ENCODE measurements at regions not wholly inside any gene's neighbourhood (a gene's known extent, or its start where the extent isn't known, plus 50 kb on each side); places are given as distances from the start of the nearest gene placed in this dataset.
"Not testable (repeated sequence)": the region's sequence is repeated elsewhere in the genome, so short reads cannot be mapped to it uniquely, and the experiment has no call there.

DNA sequence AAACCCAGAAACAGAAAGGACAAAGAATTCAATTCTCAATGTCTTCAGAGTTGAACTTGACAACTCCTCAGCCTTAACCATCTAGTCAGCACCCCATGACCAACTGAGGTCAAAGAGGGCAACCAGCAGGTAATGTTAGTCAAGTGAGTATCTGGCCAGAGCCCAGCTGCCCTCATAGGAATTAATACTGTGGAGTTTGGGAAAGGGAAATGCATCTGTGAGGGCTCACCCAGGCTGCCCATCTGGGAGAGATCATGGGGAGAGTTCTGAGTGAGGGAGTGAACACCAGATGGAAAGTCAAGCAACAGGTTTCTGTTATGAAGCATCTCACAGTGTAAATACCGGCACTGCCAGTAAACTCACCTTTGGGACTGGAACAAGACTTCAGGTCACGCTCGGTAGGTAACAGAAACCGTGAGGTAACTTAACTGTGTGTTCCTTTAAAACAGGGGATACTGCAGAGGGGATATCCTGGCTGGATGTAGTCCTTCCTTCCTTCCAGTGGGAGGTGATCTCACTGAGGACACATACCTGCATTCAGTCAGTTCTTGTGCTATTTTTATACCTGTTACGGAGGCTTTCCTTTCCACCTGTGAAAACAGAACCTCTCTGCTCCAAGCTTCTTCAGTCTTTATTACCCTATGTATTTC is 94.4 kb downstream of the DAD1 start:
- TF ChIP-seq POLR2A (IDR thresholded peaks at IDR 0.05), result no peak
- TF ChIP-seq, protein P1, sequence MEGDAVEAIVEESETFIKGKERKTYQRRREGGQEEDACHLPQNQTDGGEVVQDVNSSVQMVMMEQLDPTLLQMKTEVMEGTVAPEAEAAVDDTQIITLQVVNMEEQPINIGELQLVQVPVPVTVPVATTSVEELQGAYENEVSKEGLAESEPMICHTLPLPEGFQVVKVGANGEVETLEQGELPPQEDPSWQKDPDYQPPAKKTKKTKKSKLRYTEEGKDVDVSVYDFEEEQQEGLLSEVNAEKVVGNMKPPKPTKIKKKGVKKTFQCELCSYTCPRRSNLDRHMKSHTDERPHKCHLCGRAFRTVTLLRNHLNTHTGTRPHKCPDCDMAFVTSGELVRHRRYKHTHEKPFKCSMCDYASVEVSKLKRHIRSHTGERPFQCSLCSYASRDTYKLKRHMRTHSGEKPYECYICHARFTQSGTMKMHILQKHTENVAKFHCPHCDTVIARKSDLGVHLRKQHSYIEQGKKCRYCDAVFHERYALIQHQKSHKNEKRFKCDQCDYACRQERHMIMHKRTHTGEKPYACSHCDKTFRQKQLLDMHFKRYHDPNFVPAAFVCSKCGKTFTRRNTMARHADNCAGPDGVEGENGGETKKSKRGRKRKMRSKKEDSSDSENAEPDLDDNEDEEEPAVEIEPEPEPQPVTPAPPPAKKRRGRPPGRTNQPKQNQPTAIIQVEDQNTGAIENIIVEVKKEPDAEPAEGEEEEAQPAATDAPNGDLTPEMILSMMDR (IDR thresholded peaks at IDR 0.05), result no peak
- DNase-seq, result no peak
- Histone ChIP-seq H3K27me3 (no peaks in the 10 kb centered on the region), H3K4me3 (no peak overlapping the region), H3K36me3 (ENCODE audit: low read depth, missing control alignments) (no peaks in the 10 kb centered on the region), H3K27ac (no peak overlapping the region), H3K9me3 (no peaks in the 10 kb centered on the region), H3K4me1 (peaks cover 10% of the 10 kb centered on the region)
- WGBS, 2 donors, result 90 to 91% methylated on average over 5 of the region's 5 CpGs
- intact Hi-C loops (cut with DNase I; ENCODE audit: low total_unique reads), result no loop called here

DNA sequence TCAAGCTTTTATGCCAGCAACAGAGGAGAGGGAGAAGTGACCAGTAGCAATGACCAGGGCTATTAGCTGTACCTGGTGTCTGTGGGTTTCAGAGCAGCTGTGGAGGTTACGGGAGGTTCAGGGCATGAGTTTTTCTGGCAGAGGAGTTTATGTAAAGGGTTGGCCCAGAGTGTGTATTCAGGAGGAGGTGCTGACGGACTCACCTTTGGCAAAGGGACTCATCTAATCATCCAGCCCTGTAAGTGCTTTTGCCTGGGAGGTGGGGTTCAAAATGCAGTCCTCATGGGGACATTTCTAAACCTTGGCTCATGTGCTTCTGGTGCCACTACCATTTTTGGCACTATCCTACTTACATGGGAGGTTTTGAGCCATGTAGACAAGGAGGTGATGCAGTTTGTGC is 95.3 kb downstream of the DAD1 start:
- H3K36me3 ChIP-seq (ENCODE audit: low read depth, missing control alignments), result no peaks in the 10 kb centered on the region
- DNase-seq, result no peak
- 92 to 100% methylated on average over 1 to 2 of the region's 2 CpGs for WGBS, 2 donors
- H3K9me3 ChIP-seq, result no peaks in the 10 kb centered on the region
- no peak overlapping the region for H3K27ac ChIP-seq
- no peak overlapping the region for H3K4me3 ChIP-seq
- H3K4me1 ChIP-seq, result peaks cover 10% of the 10 kb centered on the region
- no peaks in the 10 kb centered on the region for H3K27me3 ChIP-seq
- TF ChIP-seq POLR2A (IDR thresholded peaks at IDR 0.05), result no peak
- TF ChIP-seq, protein P1 (IDR thresholded peaks at IDR 0.05), result no peak
- intact Hi-C loops (cut with DNase I; ENCODE audit: low total_unique reads), result no loop called here

DNA sequence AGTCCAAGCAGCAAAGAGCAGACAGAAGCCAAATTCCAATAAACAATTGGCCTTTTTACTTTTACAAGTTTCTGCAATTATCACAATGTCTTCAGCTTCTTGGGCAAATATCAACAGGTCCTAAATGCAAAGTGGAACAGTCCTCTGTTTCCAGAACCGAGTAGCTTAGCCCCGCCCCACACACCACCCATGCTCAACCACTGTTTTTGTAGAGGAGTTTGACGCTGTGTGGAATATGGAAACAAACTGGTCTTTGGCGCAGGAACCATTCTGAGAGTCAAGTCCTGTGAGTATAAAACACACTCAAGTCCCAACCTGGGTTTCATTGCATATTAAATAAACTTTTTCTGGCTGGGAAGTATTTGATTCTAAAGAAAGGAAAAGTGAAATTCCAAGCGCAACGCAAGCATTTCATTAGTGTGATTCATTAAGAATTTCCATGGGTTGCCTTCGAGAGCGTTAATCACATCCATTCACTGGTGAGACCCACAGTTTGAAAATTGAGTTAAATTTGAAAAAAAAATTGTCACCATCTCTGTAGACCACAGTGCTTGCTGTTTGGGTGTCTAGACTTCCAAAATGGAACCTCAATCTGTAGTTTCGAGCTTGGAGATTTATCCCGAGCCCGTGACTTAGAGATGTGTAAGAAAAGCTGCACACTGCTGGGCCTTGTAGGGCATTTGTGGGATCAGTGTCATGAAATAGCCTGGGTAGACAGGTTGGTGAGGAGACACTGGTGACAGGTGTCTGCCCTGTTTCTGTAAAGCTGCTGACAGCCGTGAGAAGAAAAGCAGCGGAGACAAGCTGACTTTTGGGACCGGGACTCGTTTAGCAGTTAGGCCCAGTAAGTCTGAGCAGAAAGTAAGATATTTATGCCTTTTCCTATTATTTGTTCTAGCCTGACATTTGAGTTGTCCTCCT is 96.1 kb downstream of the DAD1 start:
- no peak overlapping the region for H3K27ac ChIP-seq
- no peak for TF ChIP-seq POLR2A (IDR thresholded peaks at IDR 0.05)
- TF ChIP-seq, protein P1 (IDR thresholded peaks at IDR 0.05), result no peak
- H3K27me3 ChIP-seq, result no peaks in the 10 kb centered on the region
- no peak overlapping the region for H3K4me3 ChIP-seq
- peak; percentile 39 for DNase-seq
- H3K9me3 ChIP-seq, result no peaks in the 10 kb centered on the region
- peaks cover 10% of the 10 kb centered on the region for H3K4me1 ChIP-seq
- no peaks in the 10 kb centered on the region for H3K36me3 ChIP-seq (ENCODE audit: low read depth, missing control alignments)
- intact Hi-C loops (cut with DNase I; ENCODE audit: low total_unique reads), result no loop called here
- WGBS, 2 donors, result 77 to 82% methylated on average over 15 of the region's 15 CpGs

DNA sequence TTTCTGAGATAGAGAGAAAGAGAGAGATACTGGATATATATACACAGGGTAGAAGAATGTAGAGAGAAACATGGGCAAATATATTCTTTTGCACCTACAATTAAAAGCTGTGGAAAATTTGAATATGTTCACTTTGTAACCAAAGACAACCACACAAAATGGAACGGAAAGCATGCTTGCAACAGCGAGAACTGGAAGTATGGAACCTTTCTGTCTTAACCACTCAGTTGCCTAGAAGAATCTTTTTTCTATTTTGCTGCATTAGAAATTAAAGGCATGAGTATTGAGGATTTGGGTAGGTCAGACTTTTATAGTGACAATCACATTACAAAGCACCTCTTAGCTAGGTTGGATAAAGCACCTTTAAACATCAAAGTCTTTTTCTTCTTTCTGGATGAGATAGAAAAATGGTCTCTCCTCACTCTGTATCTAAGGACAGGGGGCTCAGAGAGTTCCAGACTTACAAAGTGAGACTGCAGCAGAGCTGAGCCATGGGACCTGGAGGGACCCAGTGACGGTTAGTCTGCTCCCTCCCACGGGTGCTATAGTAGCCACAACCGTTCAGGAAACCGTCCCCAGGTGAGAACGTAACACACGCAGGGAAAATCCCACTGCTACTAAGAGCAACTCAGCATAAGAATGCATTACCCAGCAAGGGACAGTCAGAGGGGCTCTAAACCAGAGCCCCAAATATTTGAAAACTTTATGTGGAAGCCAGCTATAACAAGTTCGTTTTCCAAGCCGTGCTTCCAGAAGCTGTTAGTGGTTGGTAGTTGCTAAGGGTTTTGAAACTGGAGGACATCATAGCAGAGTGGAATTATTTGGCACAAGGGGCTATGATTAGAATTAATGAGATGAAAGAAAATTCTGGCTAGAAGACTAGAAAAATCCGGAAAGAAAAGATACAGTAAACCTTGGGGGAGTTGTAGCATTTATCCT is 97.1 kb downstream of the DAD1 start:
- H3K27me3 ChIP-seq, result no peaks in the 10 kb centered on the region
- no peak overlapping the region for H3K27ac ChIP-seq
- H3K36me3 ChIP-seq (ENCODE audit: low read depth, missing control alignments), result no peaks in the 10 kb centered on the region
- no peak for DNase-seq
- no peaks in the 10 kb centered on the region for H3K9me3 ChIP-seq
- WGBS, 2 donors, result 51 to 58% methylated on average over 11 of the region's 11 CpGs
- H3K4me1 ChIP-seq, result peaks cover 10% of the 10 kb centered on the region
- no peak overlapping the region for H3K4me3 ChIP-seq
- TF ChIP-seq, protein P1 (IDR thresholded peaks at IDR 0.05), result no peak
- TF ChIP-seq POLR2A (IDR thresholded peaks at IDR 0.05), result no peak
- intact Hi-C loops (cut with DNase I; ENCODE audit: low total_unique reads), result no loop called here

DNA sequence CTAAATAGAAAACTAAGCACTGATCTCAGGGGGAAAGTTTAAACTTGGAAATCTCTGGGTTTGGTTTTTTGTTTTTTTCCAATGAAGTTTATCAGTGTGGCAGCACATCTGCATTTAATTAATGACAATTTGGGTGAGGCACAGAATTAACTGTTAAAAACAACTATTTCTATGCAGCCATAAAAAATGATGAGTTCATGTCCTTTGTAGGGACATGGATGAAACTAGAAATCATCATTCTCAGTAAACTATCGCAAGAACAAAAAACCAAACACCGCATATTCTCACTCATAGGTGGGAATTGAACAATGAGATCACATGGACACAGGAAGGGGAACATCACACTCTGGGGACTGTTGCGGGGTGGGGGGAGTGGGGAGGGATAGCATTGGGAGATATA is 98.0 kb downstream of the DAD1 start:
- WGBS, 2 donors, result 91 to 96% methylated on average over 3 of the region's 3 CpGs
- H3K36me3 ChIP-seq (ENCODE audit: low read depth, missing control alignments); intact Hi-C loops (cut with DNase I; ENCODE audit: low total_unique reads); H3K4me3 ChIP-seq; H3K9me3 ChIP-seq; H3K27ac ChIP-seq; H3K27me3 ChIP-seq; DNase-seq: not testable (repeated sequence)
- H3K4me1 ChIP-seq, result peaks cover 10% of the 10 kb centered on the region
